PC-3 (cell line): ENCODE measurements at regions not wholly inside any gene's neighbourhood (a gene's known extent, or its start where the extent isn't known, plus 50 kb on each side); places are given as distances from the start of the nearest gene placed in this dataset.

Source experiments
- ATAC-seq: fragments of 200-7000 bp; cut with Tn5 transposase; 2 replicates; pipeline ENCODE4 v1.9.1; 2020; ENCODE audit warnings: mild to moderate bottlenecking, moderate library complexity
- BruUV-seq: library from RNA; stranded (reverse); fragments of 400-500 nt; replicated peaks from 2 replicates; lab custom pipeline; 2021; lab: Mats Ljungman, UMichigan
- CTCF ChIA-PET: fragments of 300-600 bp; sonication (Branson Sonifier 250); formaldehyde crosslinking; loops from one replicate; lab custom pipeline; 2022; ENCODE audit warnings: antibody characterized with exemption; lab: Charles Lee
- POLR2A ChIA-PET: fragments of 300-600 bp; sonication (Branson Sonifier 250); formaldehyde crosslinking; loops from one replicate; lab custom pipeline; 2022; ENCODE audit warnings: antibody characterized with exemption; ENCODE audit not compliant: unreplicated experiment; lab: Charles Lee
- DNase-seq: peaks from one replicate; pipeline ENCODE4 v3.0.0-alpha.2; 2015
- H2AFZ ChIP-seq: fragments of 300-600 bp; sonication (generic); 2 replicates; pipeline ENCODE4 v1.6.0; 2016; ENCODE audit warnings: antibody characterized with exemption, low read length
- H3F3A ChIP-seq: fragments of 300-600 bp; sonication (generic); one replicate; pipeline ENCODE4 v1.6.0; 2017; ENCODE audit warnings: antibody characterized with exemption, low read length, control low read depth, mild to moderate bottlenecking; ENCODE audit not compliant: unreplicated experiment
- H3K27ac ChIP-seq: fragments of 300-600 bp; sonication (generic); 2 replicates; pipeline ENCODE4 v1.5.1; 2016; ENCODE audit warnings: mild to moderate bottlenecking, low read length
- H3K27me3 ChIP-seq: fragments of 300-600 bp; sonication (generic); 2 replicates; pipeline ENCODE4 v1.6.1; 2016; ENCODE audit warnings: low read length, mixed read lengths
- H3K36me3 ChIP-seq: fragments of 300-600 bp; sonication (generic); 2 replicates; pipeline ENCODE4 v1.6.1; 2016; ENCODE audit warnings: low read depth, mixed run types, low read length, mixed read lengths
- H3K4me1 ChIP-seq: fragments of 300-600 bp; sonication (generic); 2 replicates; pipeline ENCODE4 v1.5.1; 2016; ENCODE audit warnings: low read length; ENCODE audit not compliant: insufficient read depth
- H3K4me2 ChIP-seq: fragments of 300-600 bp; sonication (generic); 2 replicates; pipeline ENCODE4 v1.6.0; 2016; ENCODE audit warnings: low read length
- H3K4me3 ChIP-seq: fragments of 300-600 bp; sonication (generic); 2 replicates; pipeline ENCODE4 v1.5.1; 2016; ENCODE audit warnings: mild to moderate bottlenecking, low read length, mixed read lengths
- H3K79me2 ChIP-seq: fragments of 300-600 bp; sonication (generic); 2 replicates; pipeline ENCODE4 v1.6.1; 2017; ENCODE audit warnings: low read length, mixed read lengths
- H3K9ac ChIP-seq: fragments of 300-600 bp; sonication (generic); 2 replicates; pipeline ENCODE4 v1.6.0; 2016; ENCODE audit warnings: mild to moderate bottlenecking, low read length
- H3K9me2 ChIP-seq: fragments of 300-600 bp; sonication (generic); replicated peaks from 2 replicates; pipeline ENCODE4 v1.6.1; 2016; ENCODE audit warnings: mixed run types, low read length, mixed read lengths
- H3K9me3 ChIP-seq: fragments of 300-600 bp; sonication (generic); 2 replicates; pipeline ENCODE4 v1.6.1; 2016; ENCODE audit warnings: low read length, mixed read lengths
- H4K20me1 ChIP-seq: fragments of 300-600 bp; sonication (generic); 2 replicates; pipeline ENCODE4 v1.6.1; 2016; ENCODE audit warnings: low read length, mixed read lengths
- CTCF ChIP-seq: fragments of 300-600 bp; sonication (generic); conservative IDR thresholded peaks from 2 replicates; pipeline ENCODE4 v1.5.1; 2017; ENCODE audit warnings: antibody characterized with exemption, low read depth, mild to moderate bottlenecking, low read length
- EZH2 ChIP-seq: fragments of 300-600 bp; sonication (generic); IDR thresholded peaks from one replicate; pipeline ENCODE4 v1.6.1; 2017; ENCODE audit warnings: antibody characterized with exemption, mild to moderate bottlenecking, low read length; ENCODE audit not compliant: unreplicated experiment
- EZH2phosphoT487 ChIP-seq: fragments of 300-600 bp; sonication (generic); IDR thresholded peaks from 2 replicates; pipeline ENCODE4 v1.6.1; 2018; ENCODE audit warnings: mild to moderate bottlenecking, antibody characterized with exemption, low read length, borderline replicate concordance
- intact Hi-C: fragments of 100-400 bp; cut with micrococcal nuclease; formaldehyde crosslinking; loops from 2 replicates; pipeline ENCODE4 v1.9.0; 2023

- CTCF ChIA-PET, result no interaction called here
Observed at GRCh38 chr12:73390261-73390660, 1118.1 kb downstream of the TRHDE start.

GRCh38 chr12:73413051-73413450 is 1124.6 kb upstream of the ATXN7L3B start:
- H3K9me3 ChIP-seq, result peaks cover 9% of the 10 kb centered on the region; the same call in 1 of the 2 replicates
- ATAC-seq, result no peak
- no peaks in the 10 kb centered on the region for H3K36me3 ChIP-seq
- no peaks in the 10 kb centered on the region for H4K20me1 ChIP-seq
- intact Hi-C loops, result no loop called here
- H2AFZ ChIP-seq, result no peak overlapping the region
- no peak overlapping the region for H3K4me2 ChIP-seq
- no peaks in the 10 kb centered on the region for H3K79me2 ChIP-seq
- no peak overlapping the region for H3K4me3 ChIP-seq
- no peak for DNase-seq
- no peaks in the 10 kb centered on the region for H3F3A ChIP-seq
- CTCF ChIA-PET, result no interaction called here
- no peaks in the 10 kb centered on the region for H3K27me3 ChIP-seq
- BruUV-seq, result no TSS peak
- no peak overlapping the region for H3K27ac ChIP-seq
- TF ChIP-seq CTCF (no peak), EZH2phosphoT487 (no peak), EZH2 (no peak)
- no peaks in the 10 kb centered on the region for H3K9me2 ChIP-seq
- no peaks in the 10 kb centered on the region for H3K4me1 ChIP-seq
- no peak overlapping the region for H3K9ac ChIP-seq
- POLR2A ChIA-PET, result no interaction called here

More at GRCh38 chr12:73390261-73390660, 1118.1 kb downstream of the TRHDE start:
- Histone ChIP-seq H3K27me3 (no peaks in the 10 kb centered on the region), H3K9me2 (no peaks in the 10 kb centered on the region), H3K79me2 (no peaks in the 10 kb centered on the region), H3K9me3 (no peaks in the 10 kb centered on the region), H4K20me1 (no peaks in the 10 kb centered on the region), H3K9ac (no peak overlapping the region), H3K4me3 (no peak overlapping the region), H3K4me2 (no peak overlapping the region), H3K4me1 (no peaks in the 10 kb centered on the region), H2AFZ (no peak overlapping the region), H3K36me3 (no peaks in the 10 kb centered on the region), H3F3A (no peaks in the 10 kb centered on the region), H3K27ac (no peak overlapping the region)
- no TSS peak for BruUV-seq
- intact Hi-C loops, result no loop called here
- POLR2A ChIA-PET, result no interaction called here
- DNase-seq (no peak), ATAC-seq (no peak)
- TF ChIP-seq EZH2 (no peak), EZH2phosphoT487 (no peak), CTCF (no peak)

- Histone ChIP-seq H3K9ac (no peak overlapping the region), H3K79me2 (no peaks in the 10 kb centered on the region), H3K4me3 (no peak overlapping the region), H3K9me2 (no peaks in the 10 kb centered on the region), H3K9me3 (peaks cover 9% of the 10 kb centered on the region; the same call in 1 of the 2 replicates), H3F3A (no peaks in the 10 kb centered on the region), H2AFZ (no peak overlapping the region), H3K4me1 (no peaks in the 10 kb centered on the region), H4K20me1 (no peaks in the 10 kb centered on the region), H3K27ac (no peak overlapping the region), H3K36me3 (no peaks in the 10 kb centered on the region), H3K27me3 (no peaks in the 10 kb centered on the region), H3K4me2 (no peak overlapping the region)
- TF ChIP-seq EZH2 (no peak), CTCF (no peak), EZH2phosphoT487 (no peak)
- CTCF ChIA-PET, result no interaction called here
- no peak for ATAC-seq
- POLR2A ChIA-PET, result no interaction called here
- BruUV-seq, result no TSS peak
- intact Hi-C loops, result no loop called here
- DNase-seq, result no peak
Observed at GRCh38 chr12:73413974-73414373, 1123.7 kb upstream of the ATXN7L3B start.
